Ishikawa (cell line): ENCODE measurements at regions not wholly inside any gene's neighbourhood (a gene's known extent, or its start where the extent isn't known, plus 50 kb on each side); places are given as distances from the start of the nearest gene placed in this dataset.

Source experiments
- CEBPB ChIP-seq: IDR thresholded peaks from 2 replicates; pipeline ENCODE4 v1.6.1; 2012
- CREB1 ChIP-seq: IDR thresholded peaks from 2 replicates; pipeline ENCODE4 v1.6.1; 2012; ENCODE audit warnings: low read depth
- EGR1 ChIP-seq: IDR thresholded peaks from 2 replicates; pipeline ENCODE4 v1.6.1; 2012
- EP300 ChIP-seq: IDR thresholded peaks from 2 replicates; pipeline ENCODE4 v1.6.1; 2012; ENCODE audit warnings: borderline replicate concordance
- FOXM1 ChIP-seq: IDR thresholded peaks from 2 replicates; pipeline ENCODE4 v1.6.1; 2012; ENCODE audit warnings: low read depth, borderline replicate concordance
- MAX ChIP-seq: IDR thresholded peaks from 2 replicates; pipeline ENCODE4 v1.6.1; 2012
- NFIC ChIP-seq: IDR thresholded peaks from 2 replicates; pipeline ENCODE4 v1.6.1; 2012
- RAD21 ChIP-seq: IDR thresholded peaks from 2 replicates; pipeline ENCODE4 v1.6.1; 2012; ENCODE audit warnings: low read depth
- REST ChIP-seq: IDR thresholded peaks from 2 replicates; pipeline ENCODE4 v1.6.1; 2012; ENCODE audit warnings: low read depth, mild to moderate bottlenecking
- TAF1 ChIP-seq: IDR thresholded peaks from 2 replicates; pipeline ENCODE4 v1.6.1; 2012; ENCODE audit warnings: low read depth, mild to moderate bottlenecking
- TCF12 ChIP-seq: IDR thresholded peaks from 2 replicates; pipeline ENCODE4 v1.6.1; 2012; ENCODE audit warnings: low read depth
- TEAD4 ChIP-seq: IDR thresholded peaks from 2 replicates; pipeline ENCODE4 v1.6.1; 2012
- YY1 ChIP-seq: IDR thresholded peaks from 2 replicates; pipeline ENCODE4 v1.6.1; 2012; ENCODE audit warnings: low read depth
- ZBTB7A ChIP-seq: IDR thresholded peaks from 2 replicates; pipeline ENCODE4 v1.6.1; 2012; ENCODE audit warnings: low read depth

GRCh38 chr1:94668528-94668927, 127.0 kb upstream of the F3 start:
- TF ChIP-seq RAD21 = no peak
- TF ChIP-seq YY1 = no peak
- no peak for TF ChIP-seq TCF12
- no peak for TF ChIP-seq EP300
- no peak for TF ChIP-seq FOXM1
- no peak for TF ChIP-seq CREB1
- TF ChIP-seq REST = no peak
- TF ChIP-seq TAF1 = no peak
- no peak for TF ChIP-seq NFIC
- TF ChIP-seq TEAD4 = no peak
- no peak for TF ChIP-seq CEBPB
- TF ChIP-seq MAX = no peak
- TF ChIP-seq EGR1 = no peak
- no peak for TF ChIP-seq ZBTB7A
